Liver (tissue), 8 donors: ENCODE measurements at regions not wholly inside any gene's neighbourhood (a gene's known extent, or its start where the extent isn't known, plus 50 kb on each side); places are given as distances from the start of the nearest gene placed in this dataset.
A peak's percentile ranks its signal among the peaks of the same experiment; 100 is the strongest.

Source experiments
- DNase-seq: peaks from one replicate; pipeline ENCODE4 v3.0.0-alpha.2; 2017; ENCODE audit warnings: low spot score
- H3K27ac ChIP-seq, 2 donors: one replicate each; pipeline ENCODE4 v1.7.0; 2013; ENCODE audit warnings: inconsistent platforms in 2 of 2, low read length in 2 of 2, control low read depth in 1 of 2, low read depth in 1 of 2, mild to moderate bottlenecking in 1 of 2
- H3K27me3 ChIP-seq, 4 donors: one replicate each; pipeline versions ENCODE4 v1.6.1 to v1.7.0; 2013; ENCODE audit warnings: low read length in 3 of 4, inconsistent platforms in 1 of 4, mild to moderate bottlenecking in 1 of 4, moderate library complexity in 1 of 4; ENCODE audit not compliant: control insufficient read depth in 4 of 4, insufficient read depth in 4 of 4
- H3K36me3 ChIP-seq, 4 donors: one replicate each; pipeline versions ENCODE4 v1.6.1 to v1.7.0; 2013; ENCODE audit warnings: low read length in 3 of 4, mild to moderate bottlenecking in 3 of 4, low read depth in 1 of 4, moderate library complexity in 1 of 4; ENCODE audit not compliant: control insufficient read depth in 4 of 4, insufficient read depth in 3 of 4
- H3K4me1 ChIP-seq, 4 donors: one replicate each; pipeline versions ENCODE4 v1.6.1 to v1.7.0; 2013; ENCODE audit warnings: low read length in 3 of 4, mild to moderate bottlenecking in 3 of 4, moderate library complexity in 1 of 4; ENCODE audit not compliant: control insufficient read depth in 4 of 4, insufficient read depth in 4 of 4
- H3K4me3 ChIP-seq, 3 donors: one replicate each; pipeline versions ENCODE4 v1.6.1 to v1.7.0; 2013; ENCODE audit warnings: low read length in 3 of 3, control low read depth in 1 of 3, low read depth in 1 of 3, mild to moderate bottlenecking in 1 of 3
- H3K9ac ChIP-seq, 2 donors: one replicate each; pipeline ENCODE4 v1.7.0; 2013; ENCODE audit warnings: low read length in 2 of 2, mild to moderate bottlenecking in 2 of 2, moderate library complexity in 2 of 2, control low read depth in 1 of 2, low read depth in 1 of 2
- H3K9me3 ChIP-seq, 4 donors: one replicate each; pipeline versions ENCODE4 v1.6.1 to v1.7.0; 2013; ENCODE audit warnings: low read length in 3 of 4; ENCODE audit not compliant: control insufficient read depth in 4 of 4
- CTCF ChIP-seq: fragments of 150-350 bp; IDR thresholded peaks from 2 replicates; pipeline ENCODE4 v1.5.1; 2017; ENCODE audit warnings: improper control_type of control experiment, low read depth, low read length; ENCODE audit not compliant: missing input control
- EGR1 ChIP-seq, 2 donors: IDR thresholded peaks; 2 replicates each; pipeline ENCODE4 v1.6.1; 2016 to 2018; ENCODE audit warnings: antibody characterized with exemption in 2 of 2, low read depth in 2 of 2
- GABPA ChIP-seq, 2 donors: IDR thresholded peaks in 1 of 2; conservative IDR thresholded peaks in 1 of 2; 2 replicates each; pipeline ENCODE4 v1.6.1; 2016; ENCODE audit warnings: antibody characterized with exemption in 2 of 2, mild to moderate bottlenecking in 1 of 2, moderate library complexity in 1 of 2
- HNF4A ChIP-seq, 2 donors: conservative IDR thresholded peaks; 2 replicates each; pipeline ENCODE4 v1.6.1; 2016; ENCODE audit warnings: antibody characterized with exemption in 2 of 2, mild to moderate bottlenecking in 2 of 2
- HNF4G ChIP-seq: IDR thresholded peaks from 2 replicates; pipeline ENCODE4 v1.6.1; 2016; ENCODE audit warnings: antibody characterized with exemption
- JUND ChIP-seq, 2 donors: IDR thresholded peaks; 2 replicates each; pipeline ENCODE4 v1.6.1; 2016; ENCODE audit warnings: antibody characterized with exemption in 2 of 2
- NR2F2 ChIP-seq: IDR thresholded peaks from 2 replicates; pipeline ENCODE4 v1.6.1; 2016; ENCODE audit warnings: antibody characterized with exemption
- RAD21 ChIP-seq, 2 donors: IDR thresholded peaks; 2 replicates each; pipeline ENCODE4 v1.6.1; 2016; ENCODE audit warnings: antibody characterized with exemption in 2 of 2, mild to moderate bottlenecking in 2 of 2
- RXRA ChIP-seq, 2 donors: IDR thresholded peaks; 2 replicates each; pipeline ENCODE4 v1.6.1; 2017 to 2018; ENCODE audit warnings: antibody characterized with exemption in 2 of 2, mild to moderate bottlenecking in 1 of 2
- SP1 ChIP-seq: IDR thresholded peaks from 2 replicates; pipeline ENCODE4 v1.6.1; 2018; ENCODE audit warnings: antibody characterized with exemption, mild to moderate bottlenecking
- TAF1 ChIP-seq: conservative IDR thresholded peaks from 2 replicates; pipeline ENCODE4 v1.6.1; 2016; ENCODE audit warnings: antibody characterized with exemption, mild to moderate bottlenecking
- YY1 ChIP-seq: IDR thresholded peaks from 2 replicates; pipeline ENCODE4 v1.6.1; 2016; ENCODE audit warnings: antibody characterized with exemption, mild to moderate bottlenecking
- WGBS: extraction: QIAGEN DNeasy Blood & Tissue Kit; methylation state at CpG from one replicate; pipeline ENCODE4 v1.1.7; 2013; 5-methylcytosine and 5-hydroxymethylcytosine counted together
- TF ChIP-seq, protein P1 (sequence below): IDR thresholded peaks from 2 replicates; pipeline ENCODE4 v1.6.1; 2016; ENCODE audit warnings: antibody characterized with exemption
- TF ChIP-seq, protein P2 (sequence below): IDR thresholded peaks from 2 replicates; pipeline ENCODE4 v1.6.1; 2016; ENCODE audit warnings: antibody characterized with exemption
- TF ChIP-seq, protein P3 (sequence below): IDR thresholded peaks from 2 replicates; pipeline ENCODE4 v1.6.1; 2016; ENCODE audit warnings: antibody characterized with exemption, mild to moderate bottlenecking
- TF ChIP-seq, protein P4 (sequence below): IDR thresholded peaks from 2 replicates; pipeline ENCODE4 v1.6.1; 2016; ENCODE audit warnings: antibody characterized with exemption
- donor health status: healthy.
- donor health status: healthy.
- donor health status: healthy.
- donor health status: healthy.
- donor health status: healthy.

DNA sequence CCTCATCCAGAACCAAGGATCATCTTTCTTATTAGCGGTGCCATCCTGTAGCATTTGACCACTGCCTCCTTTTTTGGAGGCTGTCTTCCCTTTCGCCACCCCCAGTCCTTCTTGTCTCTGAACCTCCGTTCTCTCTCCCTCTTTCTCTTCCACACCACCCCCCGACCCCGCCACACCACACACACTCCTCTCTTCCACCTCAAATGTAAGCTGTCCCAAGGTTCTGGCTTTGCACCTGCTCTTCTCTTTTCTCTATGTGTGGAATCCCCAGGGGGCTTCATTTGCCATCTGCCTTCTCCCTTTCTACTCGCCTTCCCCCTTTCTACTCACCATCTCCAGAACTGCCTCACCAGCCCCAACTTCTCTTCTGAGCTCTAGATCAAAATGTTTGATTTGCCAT lies 111.3 kb upstream of the CDYL start (continued):
- no peak for TF ChIP-seq CTCF
- TF ChIP-seq HNF4G, result no peak
- TF ChIP-seq, protein P1, sequence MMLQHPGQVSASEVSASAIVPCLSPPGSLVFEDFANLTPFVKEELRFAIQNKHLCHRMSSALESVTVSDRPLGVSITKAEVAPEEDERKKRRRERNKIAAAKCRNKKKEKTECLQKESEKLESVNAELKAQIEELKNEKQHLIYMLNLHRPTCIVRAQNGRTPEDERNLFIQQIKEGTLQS, result no peak
- TF ChIP-seq RXRA (IDR thresholded peaks at IDR 0.05), result no peak

GRCh38 chr6:4664117-4664626 lies 112.0 kb upstream of the CDYL start:
- TF ChIP-seq HNF4A (conservative IDR thresholded peaks at IDR 0.05), result no peak
- TF ChIP-seq YY1, result no peak
- no peak for TF ChIP-seq SP1
- TF ChIP-seq TAF1, result no peak
- TF ChIP-seq GABPA (IDR thresholded peaks at IDR 0.05 in 1 of 2, conservative IDR thresholded peaks at IDR 0.05 in 1 of 2), result no peak
- TF ChIP-seq, protein P2, sequence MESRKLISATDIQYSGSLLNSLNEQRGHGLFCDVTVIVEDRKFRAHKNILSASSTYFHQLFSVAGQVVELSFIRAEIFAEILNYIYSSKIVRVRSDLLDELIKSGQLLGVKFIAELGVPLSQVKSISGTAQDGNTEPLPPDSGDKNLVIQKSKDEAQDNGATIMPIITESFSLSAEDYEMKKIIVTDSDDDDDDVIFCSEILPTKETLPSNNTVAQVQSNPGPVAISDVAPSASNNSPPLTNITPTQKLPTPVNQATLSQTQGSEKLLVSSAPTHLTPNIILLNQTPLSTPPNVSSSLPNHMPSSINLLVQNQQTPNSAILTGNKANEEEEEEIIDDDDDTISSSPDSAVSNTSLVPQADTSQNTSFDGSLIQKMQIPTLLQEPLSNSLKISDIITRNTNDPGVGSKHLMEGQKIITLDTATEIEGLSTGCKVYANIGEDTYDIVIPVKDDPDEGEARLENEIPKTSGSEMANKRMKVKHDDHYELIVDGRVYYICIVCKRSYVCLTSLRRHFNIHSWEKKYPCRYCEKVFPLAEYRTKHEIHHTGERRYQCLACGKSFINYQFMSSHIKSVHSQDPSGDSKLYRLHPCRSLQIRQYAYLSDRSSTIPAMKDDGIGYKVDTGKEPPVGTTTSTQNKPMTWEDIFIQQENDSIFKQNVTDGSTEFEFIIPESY, result no peak
- TF ChIP-seq NR2F2, result no peak
- TF ChIP-seq HNF4G, result no peak
- no peak for TF ChIP-seq CTCF
- TF ChIP-seq RAD21 (IDR thresholded peaks at IDR 0.05), result no peak
- no peak for TF ChIP-seq JUND (IDR thresholded peaks at IDR 0.05)
- TF ChIP-seq, protein P1, result no peak
- TF ChIP-seq EGR1 (IDR thresholded peaks at IDR 0.05; ENCODE audit: low read depth in 2 of 2), result no peak
- H3K36me3 ChIP-seq, result no peaks in the 10 kb centered on the region
- H3K9ac ChIP-seq, result no peak overlapping the region
- WGBS, result 75% methylated on average over 7 of the region's 7 CpGs
- DNase-seq, result peak; percentile 13
- no peaks in the 10 kb centered on the region for H3K4me1 ChIP-seq
- no peaks in the 10 kb centered on the region for H3K9me3 ChIP-seq
- no peak overlapping the region for H3K27ac ChIP-seq
- no peaks in the 10 kb centered on the region for H3K27me3 ChIP-seq
- no peak overlapping the region for H3K4me3 ChIP-seq

DNA sequence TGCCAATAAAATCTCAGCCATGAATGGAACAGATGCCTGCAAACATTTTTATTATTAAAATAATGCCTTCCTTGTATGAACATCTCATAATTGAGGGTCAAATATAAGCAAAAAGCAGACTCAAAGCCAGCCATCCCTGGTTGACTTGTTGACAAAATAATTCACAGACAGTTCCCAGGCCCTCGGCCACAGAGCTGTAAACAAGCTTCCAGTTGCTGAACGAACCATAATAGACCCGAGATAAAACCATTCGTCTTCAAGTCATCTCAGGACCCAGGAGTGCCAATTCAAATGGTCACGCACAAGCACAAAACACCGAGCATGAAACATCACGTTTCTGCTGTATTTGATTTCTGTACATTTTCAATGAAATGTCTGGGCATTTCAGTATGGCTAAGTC lies 113.3 kb upstream of the CDYL start:
- Histone ChIP-seq H3K4me1 (no peaks in the 10 kb centered on the region), H3K36me3 (no peaks in the 10 kb centered on the region), H3K4me3 (no peak overlapping the region), H3K27ac (no peak overlapping the region), H3K9ac (no peak overlapping the region), H3K9me3 (no peaks in the 10 kb centered on the region), H3K27me3 (no peaks in the 10 kb centered on the region)
- peak; percentile 14 for DNase-seq
- 80% methylated on average over 7 of the region's 7 CpGs for WGBS
- TF ChIP-seq, protein P1, result no peak
- no peak for TF ChIP-seq RXRA (IDR thresholded peaks at IDR 0.05)
- TF ChIP-seq, protein P3, sequence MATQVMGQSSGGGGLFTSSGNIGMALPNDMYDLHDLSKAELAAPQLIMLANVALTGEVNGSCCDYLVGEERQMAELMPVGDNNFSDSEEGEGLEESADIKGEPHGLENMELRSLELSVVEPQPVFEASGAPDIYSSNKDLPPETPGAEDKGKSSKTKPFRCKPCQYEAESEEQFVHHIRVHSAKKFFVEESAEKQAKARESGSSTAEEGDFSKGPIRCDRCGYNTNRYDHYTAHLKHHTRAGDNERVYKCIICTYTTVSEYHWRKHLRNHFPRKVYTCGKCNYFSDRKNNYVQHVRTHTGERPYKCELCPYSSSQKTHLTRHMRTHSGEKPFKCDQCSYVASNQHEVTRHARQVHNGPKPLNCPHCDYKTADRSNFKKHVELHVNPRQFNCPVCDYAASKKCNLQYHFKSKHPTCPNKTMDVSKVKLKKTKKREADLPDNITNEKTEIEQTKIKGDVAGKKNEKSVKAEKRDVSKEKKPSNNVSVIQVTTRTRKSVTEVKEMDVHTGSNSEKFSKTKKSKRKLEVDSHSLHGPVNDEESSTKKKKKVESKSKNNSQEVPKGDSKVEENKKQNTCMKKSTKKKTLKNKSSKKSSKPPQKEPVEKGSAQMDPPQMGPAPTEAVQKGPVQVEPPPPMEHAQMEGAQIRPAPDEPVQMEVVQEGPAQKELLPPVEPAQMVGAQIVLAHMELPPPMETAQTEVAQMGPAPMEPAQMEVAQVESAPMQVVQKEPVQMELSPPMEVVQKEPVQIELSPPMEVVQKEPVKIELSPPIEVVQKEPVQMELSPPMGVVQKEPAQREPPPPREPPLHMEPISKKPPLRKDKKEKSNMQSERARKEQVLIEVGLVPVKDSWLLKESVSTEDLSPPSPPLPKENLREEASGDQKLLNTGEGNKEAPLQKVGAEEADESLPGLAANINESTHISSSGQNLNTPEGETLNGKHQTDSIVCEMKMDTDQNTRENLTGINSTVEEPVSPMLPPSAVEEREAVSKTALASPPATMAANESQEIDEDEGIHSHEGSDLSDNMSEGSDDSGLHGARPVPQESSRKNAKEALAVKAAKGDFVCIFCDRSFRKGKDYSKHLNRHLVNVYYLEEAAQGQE, result no peak
- TF ChIP-seq, protein P4, sequence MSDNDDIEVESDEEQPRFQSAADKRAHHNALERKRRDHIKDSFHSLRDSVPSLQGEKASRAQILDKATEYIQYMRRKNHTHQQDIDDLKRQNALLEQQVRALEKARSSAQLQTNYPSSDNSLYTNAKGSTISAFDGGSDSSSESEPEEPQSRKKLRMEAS, result no peak
- no peak for TF ChIP-seq CTCF
- no peak for TF ChIP-seq TAF1
- TF ChIP-seq HNF4A (conservative IDR thresholded peaks at IDR 0.05), result no peak
- no peak for TF ChIP-seq SP1
